B cell (primary cell): ENCODE measurements at regions not wholly inside any gene's neighbourhood (a gene's known extent, or its start where the extent isn't known, plus 50 kb on each side); places are given as distances from the start of the nearest gene placed in this dataset.

Experiments used
- CTCF ChIP-seq: fragments of 200-600 bp; IDR thresholded peaks from one replicate; pipeline ENCODE4 v1.8.0; 2022; ENCODE audit warnings: antibody characterized with exemption, mild to moderate bottlenecking
- EZH2 ChIP-seq: IDR thresholded peaks from 2 replicates; pipeline ENCODE4 v1.6.1; 2012; ENCODE audit warnings: borderline replicate concordance, low read depth, mild to moderate bottlenecking, moderate library complexity, low read length; ENCODE audit not compliant: insufficient read depth, poor library complexity, severe bottlenecking

- TF ChIP-seq CTCF (no peak), EZH2 (no peak)
Observed at GRCh38 chr1:30446508-30446907, 276.9 kb downstream of the MATN1 start.
